ENCODE measurements at regions not wholly inside any gene's neighbourhood (a gene's known extent, or its start where the extent isn't known, plus 50 kb on each side); places are given as distances from the start of the nearest gene placed in this dataset.

DNA sequence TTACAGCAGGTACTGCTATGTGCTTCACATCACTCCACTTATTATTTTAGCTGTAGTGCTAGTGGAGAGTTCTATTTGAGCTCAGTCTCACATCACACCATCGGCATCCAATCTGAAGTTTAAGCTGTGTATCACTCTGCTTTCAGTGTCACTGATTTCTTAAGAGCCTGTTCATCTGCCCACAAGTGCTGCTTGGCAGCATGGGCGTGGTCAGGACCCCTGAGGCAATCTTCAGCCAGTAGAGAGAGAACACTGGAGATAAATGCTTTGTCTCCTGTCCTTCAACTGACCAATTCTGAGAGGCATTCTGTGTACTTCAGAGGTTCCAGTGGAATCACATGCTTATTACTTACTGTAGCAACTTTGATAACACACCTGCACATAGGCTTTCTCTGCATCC, 728.8 kb downstream of the RPS29 start:
- no peak for DNase-seq
- H3K9me3 Mint-ChIP-seq: peaks cover 6% of the 10 kb centered on the region
- ChIA-PET CTCF (no interaction called here), POLR2A (no interaction called here)
- H3K27ac Mint-ChIP-seq: no peak overlapping the region
- no peaks in the 10 kb centered on the region for H3K4me1 Mint-ChIP-seq
- no peaks in the 10 kb centered on the region for H3K27me3 Mint-ChIP-seq
- no peak overlapping the region for H3K4me3 Mint-ChIP-seq
- no peaks in the 10 kb centered on the region for H3K36me3 Mint-ChIP-seq (ENCODE audit: low read depth)

DNA sequence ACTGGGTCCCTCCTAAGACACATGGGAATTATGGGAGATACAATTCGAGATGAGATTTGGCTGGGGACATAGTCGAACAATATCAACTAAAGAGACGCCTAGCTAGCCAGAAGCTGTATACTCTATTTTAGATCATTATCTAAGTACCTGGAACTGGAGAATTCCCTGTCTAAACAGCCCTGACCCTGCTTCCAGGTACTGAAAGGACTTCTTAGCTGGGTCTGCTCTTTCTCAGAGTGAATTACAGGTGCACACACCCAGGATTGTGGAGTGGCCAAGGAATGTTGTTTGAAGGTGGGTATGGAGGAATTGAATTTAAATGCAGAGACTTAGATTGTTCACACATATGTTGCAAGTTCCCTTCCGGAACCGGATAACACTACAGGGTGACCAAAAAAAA, 733.0 kb downstream of the RPS29 start:
- no peak overlapping the region for H3K4me3 Mint-ChIP-seq
- H3K27ac Mint-ChIP-seq: no peak overlapping the region
- H3K36me3 Mint-ChIP-seq (ENCODE audit: low read depth): no peaks in the 10 kb centered on the region
- POLR2A ChIA-PET: no interaction called here
- H3K27me3 Mint-ChIP-seq: no peaks in the 10 kb centered on the region
- DNase-seq: no peak
- H3K9me3 Mint-ChIP-seq: peaks cover 4% of the 10 kb centered on the region
- no peaks in the 10 kb centered on the region for H3K4me1 Mint-ChIP-seq
- CTCF ChIA-PET: no interaction called here

GRCh38 chr14:48849741-48850322, 736.3 kb downstream of the RPS29 start:
- ChIA-PET CTCF (no interaction called here), POLR2A (no interaction called here)
- no peaks in the 10 kb centered on the region for H3K4me1 Mint-ChIP-seq
- no peak overlapping the region for H3K4me3 Mint-ChIP-seq
- no peaks in the 10 kb centered on the region for H3K27me3 Mint-ChIP-seq
- no peak overlapping the region for H3K27ac Mint-ChIP-seq
- no peaks in the 10 kb centered on the region for H3K36me3 Mint-ChIP-seq (ENCODE audit: low read depth)
- peaks cover 8% of the 10 kb centered on the region for H3K9me3 Mint-ChIP-seq
- DNase-seq: no peak

GRCh38 chr14:48842785-48843184, 743.4 kb downstream of the RPS29 start:
- peaks cover 3% of the 10 kb centered on the region for H3K9me3 Mint-ChIP-seq
- H3K27me3 Mint-ChIP-seq: no peaks in the 10 kb centered on the region
- H3K4me3 Mint-ChIP-seq: no peak overlapping the region
- no peak overlapping the region for H3K27ac Mint-ChIP-seq
- ChIA-PET POLR2A (no interaction called here), CTCF (no interaction called here)
- no peaks in the 10 kb centered on the region for H3K4me1 Mint-ChIP-seq
- no peaks in the 10 kb centered on the region for H3K36me3 Mint-ChIP-seq (ENCODE audit: low read depth)
- DNase-seq: no peak

GRCh38 chr14:48826058-48826457, 760.1 kb downstream of the RPS29 start:
- Mint-ChIP-seq H3K27me3 (no peaks in the 10 kb centered on the region), H3K4me3 (no peak overlapping the region), H3K4me1 (no peaks in the 10 kb centered on the region), H3K36me3 (ENCODE audit: low read depth) (no peaks in the 10 kb centered on the region), H3K27ac (no peak overlapping the region), H3K9me3 (peaks cover 2% of the 10 kb centered on the region)
- POLR2A ChIA-PET: no interaction called here
- CTCF ChIA-PET: no interaction called here
- no peak for DNase-seq

GRCh38 chr14:48814562-48814961, 771.6 kb downstream of the RPS29 start:
- H3K36me3 Mint-ChIP-seq (ENCODE audit: low read depth): no peaks in the 10 kb centered on the region
- POLR2A ChIA-PET: no interaction called here

DNA sequence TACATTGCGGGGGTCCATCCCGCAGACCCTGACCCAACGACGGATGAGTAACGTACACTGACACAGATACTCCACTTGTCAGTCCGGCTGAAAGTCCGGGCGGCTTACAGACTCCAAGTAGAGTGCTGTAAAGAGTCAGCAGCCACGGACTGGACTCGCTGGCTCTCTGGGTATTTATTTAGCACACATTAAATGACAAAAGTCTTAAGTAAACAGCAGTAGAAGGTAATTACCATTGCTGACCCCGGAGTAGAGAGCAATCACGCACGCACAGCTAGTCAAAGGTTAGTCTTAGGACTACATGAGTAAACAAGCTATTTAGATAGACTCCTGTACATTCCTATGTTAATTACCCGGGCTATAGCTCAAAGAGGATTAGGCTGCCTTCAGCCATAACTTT, 780.9 kb downstream of the RPS29 start:
- no peaks in the 10 kb centered on the region for H3K4me1 Mint-ChIP-seq
- no peaks in the 10 kb centered on the region for H3K36me3 Mint-ChIP-seq (ENCODE audit: low read depth)
- ChIA-PET CTCF (no interaction called here), POLR2A (no interaction called here)
- H3K4me3 Mint-ChIP-seq: no peak overlapping the region
- H3K9me3 Mint-ChIP-seq: peaks cover 10% of the 10 kb centered on the region
- DNase-seq: no peak
- H3K27ac Mint-ChIP-seq: no peak overlapping the region
- H3K27me3 Mint-ChIP-seq: no peaks in the 10 kb centered on the region

More at GRCh38 chr14:48814562-48814961, 771.6 kb downstream of the RPS29 start:
- no peak for DNase-seq
- CTCF ChIA-PET: no interaction called here
- H3K27ac Mint-ChIP-seq: no peak overlapping the region
- H3K27me3 Mint-ChIP-seq: no peaks in the 10 kb centered on the region
- no peak overlapping the region for H3K4me3 Mint-ChIP-seq
- H3K4me1 Mint-ChIP-seq: no peaks in the 10 kb centered on the region
- peaks cover 4% of the 10 kb centered on the region for H3K9me3 Mint-ChIP-seq

DNA sequence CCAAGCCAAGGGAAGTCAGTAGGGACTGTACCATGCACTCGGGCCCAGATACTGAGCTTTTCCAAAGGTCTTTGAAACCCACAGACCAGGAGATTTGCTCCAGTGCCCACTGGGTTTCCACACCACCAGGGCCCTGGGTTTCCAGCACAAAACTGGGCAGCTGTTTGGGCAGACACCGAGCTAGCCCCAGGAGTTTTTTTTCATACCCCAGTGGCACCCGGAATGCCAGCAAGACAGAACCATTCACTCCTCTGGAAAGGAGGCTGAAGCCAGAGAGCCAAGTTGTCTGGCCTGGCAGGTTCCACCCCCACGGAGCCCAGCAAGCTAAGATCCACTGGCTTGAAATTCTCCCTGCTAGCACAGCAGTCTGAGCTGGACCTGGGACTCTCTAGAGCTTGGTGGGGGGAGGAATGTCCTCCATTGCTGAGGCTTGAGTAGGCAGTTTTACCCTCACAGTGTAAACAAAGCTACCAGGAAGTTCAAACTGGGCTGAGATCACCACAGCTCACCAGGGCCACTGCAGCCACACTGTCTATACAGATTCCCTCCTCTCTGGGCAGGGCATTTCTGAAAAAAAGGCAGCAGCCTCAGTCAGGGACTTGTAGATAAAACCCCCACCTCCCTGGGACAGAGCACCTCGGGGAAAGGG, 793.7 kb downstream of the RPS29 start:
- ChIA-PET CTCF (no interaction called here), POLR2A (no interaction called here)
- no peaks in the 10 kb centered on the region for H3K4me1 Mint-ChIP-seq
- no peaks in the 10 kb centered on the region for H3K27me3 Mint-ChIP-seq
- H3K9me3 Mint-ChIP-seq: peaks cover 22% of the 10 kb centered on the region
- H3K4me3 Mint-ChIP-seq: no peak overlapping the region
- H3K36me3 Mint-ChIP-seq (ENCODE audit: low read depth): no peaks in the 10 kb centered on the region
- no peak for DNase-seq
- H3K27ac Mint-ChIP-seq: no peak overlapping the region

GRCh38 chr14:48788771-48789170, 797.4 kb downstream of the RPS29 start:
- Mint-ChIP-seq H3K27me3 (no peaks in the 10 kb centered on the region), H3K36me3 (ENCODE audit: low read depth) (no peaks in the 10 kb centered on the region), H3K4me1 (no peaks in the 10 kb centered on the region), H3K9me3 (peaks cover 7% of the 10 kb centered on the region), H3K27ac (no peak overlapping the region), H3K4me3 (no peak overlapping the region)
- ChIA-PET CTCF (no interaction called here), POLR2A (no interaction called here)
- no peak for DNase-seq

- H3K27me3 Mint-ChIP-seq: no peaks in the 10 kb centered on the region
- no peaks in the 10 kb centered on the region for H3K36me3 Mint-ChIP-seq (ENCODE audit: low read depth)
- DNase-seq: no peak
- H3K4me3 Mint-ChIP-seq: no peak overlapping the region
- POLR2A ChIA-PET: no interaction called here
- H3K4me1 Mint-ChIP-seq: no peaks in the 10 kb centered on the region
- H3K27ac Mint-ChIP-seq: no peak overlapping the region
- H3K9me3 Mint-ChIP-seq: peaks cover 3% of the 10 kb centered on the region
- CTCF ChIA-PET: no interaction called here
Observed at GRCh38 chr14:48786498-48786897, 799.7 kb downstream of the RPS29 start.

DNA sequence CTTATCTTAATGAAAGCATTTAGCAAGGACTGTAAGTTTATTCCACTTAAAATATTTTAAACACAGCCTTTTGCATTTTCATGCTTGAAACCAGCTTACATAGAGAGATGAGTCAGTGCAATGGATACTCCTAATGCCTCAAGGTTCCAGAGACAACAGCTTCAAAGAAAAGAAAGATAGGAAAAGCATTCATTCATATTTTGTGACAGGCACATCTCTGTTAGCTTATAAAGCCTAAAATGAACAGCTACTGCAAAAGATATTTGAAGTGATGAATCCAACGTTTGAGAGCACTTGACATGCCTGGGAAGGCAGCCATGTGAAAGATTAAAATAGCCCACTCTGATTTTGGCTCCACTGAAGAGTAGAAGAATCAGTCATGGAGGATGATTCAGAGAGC, 814.5 kb downstream of the RPS29 start:
- Mint-ChIP-seq H3K36me3 (ENCODE audit: low read depth) (no peaks in the 10 kb centered on the region), H3K4me3 (no peak overlapping the region), H3K27ac (no peak overlapping the region), H3K9me3 (peaks cover 10% of the 10 kb centered on the region), H3K4me1 (no peaks in the 10 kb centered on the region), H3K27me3 (no peaks in the 10 kb centered on the region)
- CTCF ChIA-PET: no interaction called here
- POLR2A ChIA-PET: no interaction called here
- no peak for DNase-seq

DNA sequence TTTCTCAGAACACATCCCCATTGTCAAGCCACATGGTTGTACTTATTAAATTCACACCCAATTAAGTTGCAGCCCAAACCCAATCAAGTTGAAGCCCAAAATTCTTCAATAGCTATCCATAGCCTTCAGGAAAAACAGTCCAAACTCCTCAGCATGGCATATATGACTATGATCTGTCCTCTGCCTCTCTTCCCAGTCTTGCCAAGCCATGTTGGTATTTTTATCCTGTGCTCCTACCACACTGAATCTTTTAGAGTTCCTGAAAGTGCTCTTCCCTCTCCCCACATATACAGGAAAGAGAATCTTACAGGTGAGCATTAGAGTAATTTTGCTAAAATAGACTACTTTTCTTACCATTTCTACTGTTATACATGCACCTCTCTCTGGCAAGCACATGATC, 834.9 kb downstream of the RPS29 start:
- ChIA-PET CTCF (no interaction called here), POLR2A (no interaction called here)
- no peak overlapping the region for H3K4me3 Mint-ChIP-seq
- no peaks in the 10 kb centered on the region for H3K36me3 Mint-ChIP-seq (ENCODE audit: low read depth)
- H3K4me1 Mint-ChIP-seq: no peaks in the 10 kb centered on the region
- no peak for DNase-seq
- H3K9me3 Mint-ChIP-seq: peaks cover 12% of the 10 kb centered on the region
- H3K27ac Mint-ChIP-seq: no peak overlapping the region
- H3K27me3 Mint-ChIP-seq: no peaks in the 10 kb centered on the region

DNA sequence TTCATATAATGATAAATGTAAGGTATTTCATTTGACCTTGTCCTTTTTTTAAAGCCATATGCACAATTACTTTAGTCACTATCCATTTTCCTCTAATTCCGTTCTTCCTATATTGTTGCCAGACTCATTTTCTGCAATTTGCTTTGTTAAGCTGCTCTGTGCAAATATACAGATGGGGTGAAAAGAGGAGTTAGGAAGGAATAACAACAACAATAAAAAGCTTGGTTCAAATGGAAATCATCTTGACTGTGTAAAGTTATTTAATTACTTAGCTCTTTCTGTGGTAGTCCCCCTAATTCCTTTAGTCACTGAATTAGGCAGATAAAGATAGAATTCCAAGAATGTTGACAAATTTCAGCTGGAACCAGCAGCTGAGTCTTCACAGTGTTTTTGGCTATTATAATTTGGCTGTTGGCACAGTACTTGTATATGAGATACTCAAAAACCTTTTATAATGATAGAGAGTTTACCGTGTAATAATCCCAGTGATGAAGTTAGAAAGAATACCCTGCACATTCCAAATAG, 838.0 kb downstream of the RPS29 start:
- DNase-seq: no peak
- CTCF ChIA-PET: no interaction called here
- POLR2A ChIA-PET: no interaction called here
- Mint-ChIP-seq H3K4me3 (no peak overlapping the region), H3K9me3 (peaks cover 12% of the 10 kb centered on the region), H3K27ac (no peak overlapping the region), H3K4me1 (no peaks in the 10 kb centered on the region), H3K36me3 (ENCODE audit: low read depth) (no peaks in the 10 kb centered on the region), H3K27me3 (no peaks in the 10 kb centered on the region)

- H3K27ac Mint-ChIP-seq: no peak overlapping the region
- DNase-seq: no peak
- CTCF ChIA-PET: no interaction called here
- no peaks in the 10 kb centered on the region for H3K36me3 Mint-ChIP-seq (ENCODE audit: low read depth)
- no peaks in the 10 kb centered on the region for H3K4me1 Mint-ChIP-seq
- peaks cover 12% of the 10 kb centered on the region for H3K9me3 Mint-ChIP-seq
- H3K27me3 Mint-ChIP-seq: no peaks in the 10 kb centered on the region
- POLR2A ChIA-PET: no interaction called here
- H3K4me3 Mint-ChIP-seq: no peak overlapping the region
Observed at GRCh38 chr14:48747561-48748089, 838.6 kb downstream of the RPS29 start.
